HEK293 (cell line): ENCODE measurements at regions not wholly inside any gene's neighbourhood (a gene's known extent, or its start where the extent isn't known, plus 50 kb on each side); places are given as distances from the start of the nearest gene placed in this dataset.
A peak's percentile ranks its signal among the peaks of the same experiment; 100 is the strongest.

Experiments used
- CTCF ChIA-PET: fragments of 350-600 bp; formaldehyde crosslinking; extraction: SDS; loops from one replicate; lab custom pipeline; 2021; ENCODE audit warnings: antibody characterized with exemption; lab: Yijun Ruan, JAX
- POLR2A ChIA-PET: fragments of 300-600 bp; formaldehyde crosslinking; extraction: SDS; loops from one replicate; lab custom pipeline; 2020; ENCODE audit warnings: antibody characterized with exemption, inconsistent platforms; lab: Yijun Ruan, JAX
- H3K27ac ChIP-seq: fragments of 200-500 bp; sonication (Bioruptor generic); 2 replicates; pipeline ENCODE4 v1.5.1; 2014; ENCODE audit warnings: low read depth, low read length, control low read depth, inconsistent platforms; ENCODE audit errors: extremely low read depth
- H3K36me3 ChIP-seq, 2 experiments: fragments of 200-500 bp in 1 of 2; sonication (Bioruptor generic) in 1 of 2; 1 replicate in 1 of 2; 2 replicates in 1 of 2; pipeline ENCODE4 v1.5.1; 2014 to 2017; ENCODE audit warnings: inconsistent platforms in 2 of 2, low read length in 2 of 2; ENCODE audit not compliant: control insufficient read depth in 2 of 2, insufficient read depth in 1 of 2
- H3K4me1 ChIP-seq: fragments of 200-500 bp; sonication (Bioruptor generic); 2 replicates; pipeline ENCODE4 v1.5.1; 2014; ENCODE audit warnings: mild to moderate bottlenecking, low read length, inconsistent platforms; ENCODE audit not compliant: control insufficient read depth, insufficient read depth
- H3K4me3 ChIP-seq: 2 replicates; pipeline ENCODE4 v1.5.1; 2011; ENCODE audit warnings: low read depth, mild to moderate bottlenecking, control low read depth, low read length, moderate library complexity
- H3K9me3 ChIP-seq: fragments of 200-500 bp; sonication (Bioruptor generic); 2 replicates; pipeline ENCODE4 v1.5.1; 2014; ENCODE audit warnings: low read depth, low read length, inconsistent platforms; ENCODE audit not compliant: control insufficient read depth, insufficient read depth
- ATF2 ChIP-seq: fragments of 450-650 bp; formaldehyde crosslinking; IDR thresholded peaks from 2 replicates; pipeline ENCODE4 v1.5.1; 2016; ENCODE audit warnings: missing biosample characterization, missing genetic modification characterization, low read depth
- GLI2 ChIP-seq: fragments of 450-650 bp; formaldehyde crosslinking; IDR thresholded peaks from 2 replicates; pipeline ENCODE4; 2017; ENCODE audit warnings: missing biosample characterization, missing genetic modification characterization, low read depth, borderline replicate concordance
- HOXC10 ChIP-seq: sonication (generic); formaldehyde crosslinking; IDR thresholded peaks from 2 replicates; pipeline ENCODE4 v1.8.1; 2023; ENCODE audit warnings: mild to moderate bottlenecking, missing genetic modification reagents
- SCRT2 ChIP-seq: fragments of 450-650 bp; formaldehyde crosslinking; IDR thresholded peaks from 2 replicates; pipeline ENCODE4 v1.5.1; 2016; ENCODE audit warnings: missing biosample characterization, missing genetic modification characterization
- SP2 ChIP-seq: fragments of 450-650 bp; formaldehyde crosslinking; IDR thresholded peaks from 2 replicates; pipeline ENCODE4 v1.5.1; 2016; ENCODE audit warnings: missing biosample characterization, missing genetic modification characterization
- TCF7L2 ChIP-seq: IDR thresholded peaks from 2 replicates; pipeline ENCODE4 v1.6.1; 2011; ENCODE audit warnings: low read depth, mild to moderate bottlenecking, inconsistent platforms, low read length, moderate library complexity, borderline replicate concordance
- ZBTB17 ChIP-seq: fragments of 450-650 bp; formaldehyde crosslinking; IDR thresholded peaks from 2 replicates; pipeline ENCODE4 v1.5.1; 2016; ENCODE audit warnings: missing biosample characterization, missing genetic modification characterization
- ZBTB26 ChIP-seq: fragments of 450-650 bp; formaldehyde crosslinking; optimal IDR thresholded peaks from 2 replicates; pipeline ENCODE3; 2016; ENCODE audit warnings: missing biosample characterization, mild to moderate bottlenecking, missing genetic modification characterization
- ZFP41 ChIP-seq: fragments of 450-650 bp; formaldehyde crosslinking; IDR thresholded peaks from 2 replicates; pipeline ENCODE4 v1.5.1; 2016; ENCODE audit warnings: missing biosample characterization, missing genetic modification characterization, borderline replicate concordance
- ZIC2 ChIP-seq: fragments of 450-650 bp; formaldehyde crosslinking; IDR thresholded peaks from 2 replicates; pipeline ENCODE4 v1.5.1; 2016; ENCODE audit warnings: missing biosample characterization, missing genetic modification characterization
- ZNF248 ChIP-seq: fragments of 450-650 bp; formaldehyde crosslinking; IDR thresholded peaks from 2 replicates; pipeline ENCODE4 v1.5.1; 2017; ENCODE audit warnings: missing biosample characterization, missing genetic modification characterization
- ZNF335 ChIP-seq: fragments of 450-650 bp; formaldehyde crosslinking; conservative IDR thresholded peaks from 2 replicates; pipeline ENCODE4 v1.5.1; 2016; ENCODE audit warnings: missing biosample characterization, missing genetic modification characterization
- ZNF362 ChIP-seq: fragments of 450-650 bp; formaldehyde crosslinking; IDR thresholded peaks from 2 replicates; pipeline ENCODE4 v1.5.1; 2016; ENCODE audit warnings: missing biosample characterization, missing genetic modification characterization
- ZNF404 ChIP-seq: fragments of 450-650 bp; formaldehyde crosslinking; IDR thresholded peaks from 2 replicates; pipeline ENCODE4 v1.5.1; 2017; ENCODE audit warnings: missing biosample characterization, missing genetic modification characterization
- ZNF501 ChIP-seq: fragments of 450-650 bp; formaldehyde crosslinking; IDR thresholded peaks from 2 replicates; pipeline ENCODE4 v1.5.1; 2016; ENCODE audit warnings: missing biosample characterization, missing genetic modification characterization
- ZNF548 ChIP-seq: fragments of 450-650 bp; formaldehyde crosslinking; IDR thresholded peaks from 2 replicates; pipeline ENCODE4 v1.5.1; 2016; ENCODE audit warnings: missing biosample characterization, missing genetic modification characterization
- ZNF664 ChIP-seq: fragments of 450-650 bp; formaldehyde crosslinking; IDR thresholded peaks from 2 replicates; pipeline ENCODE4 v1.5.1; 2016; ENCODE audit warnings: missing biosample characterization, missing genetic modification characterization
- ZNF768 ChIP-seq: fragments of 450-650 bp; formaldehyde crosslinking; IDR thresholded peaks from 2 replicates; pipeline ENCODE4 v1.5.1; 2018; ENCODE audit warnings: missing biosample characterization, mild to moderate bottlenecking, missing genetic modification characterization
- ZNF785 ChIP-seq: fragments of 450-650 bp; formaldehyde crosslinking; IDR thresholded peaks from 2 replicates; pipeline ENCODE4 v1.5.1; 2016; ENCODE audit warnings: missing biosample characterization, missing genetic modification characterization
- ZNF791 ChIP-seq: fragments of 450-650 bp; formaldehyde crosslinking; IDR thresholded peaks from 2 replicates; pipeline ENCODE4 v1.5.1; 2016; ENCODE audit warnings: missing biosample characterization, missing genetic modification characterization
- ZNF843 ChIP-seq: fragments of 450-650 bp; formaldehyde crosslinking; IDR thresholded peaks from 2 replicates; pipeline ENCODE4 v1.5.1; 2016; ENCODE audit warnings: missing biosample characterization, missing genetic modification characterization
- ZSCAN23 ChIP-seq: fragments of 450-650 bp; formaldehyde crosslinking; IDR thresholded peaks from 2 replicates; pipeline ENCODE4 v1.5.1; 2016; ENCODE audit warnings: missing biosample characterization, missing genetic modification characterization
- ZSCAN30 ChIP-seq: fragments of 450-650 bp; IDR thresholded peaks from 2 replicates; pipeline ENCODE4 v1.5.1; 2018; ENCODE audit warnings: missing biosample characterization, mild to moderate bottlenecking, missing genetic modification characterization, moderate library complexity

- 0 out of 2 replicates have a peak, but pooled peaks have one; percentile 41 for TF ChIP-seq ZNF768 (tag by site-specific recombination)
- TF ChIP-seq ZIC2 (tag by site-specific recombination): peak; percentile 96
- TF ChIP-seq SP2 (tag by site-specific recombination): no peak
- TF ChIP-seq, all 188 proteins: peak for 2
- Histone ChIP-seq H3K9me3 (no peaks in the 10 kb centered on the region), H3K4me1 (no peaks in the 10 kb centered on the region), H3K4me3 (no peak overlapping the region), H3K36me3 (no peaks in the 10 kb centered on the region), H3K27ac (no peak overlapping the region)
- ChIA-PET POLR2A (no interaction called here), CTCF (interaction anchor here (0.9 to 9.6 kb wide), 16 partner anchors 8 to 464 kb away, joined by 3 to 209 read pairs (median 4); no protein-coding TSS in a partner anchor)
These were observed 200.1 kb downstream of the DAD1 start for GRCh38 chr14:22388669-22389595.

DNA sequence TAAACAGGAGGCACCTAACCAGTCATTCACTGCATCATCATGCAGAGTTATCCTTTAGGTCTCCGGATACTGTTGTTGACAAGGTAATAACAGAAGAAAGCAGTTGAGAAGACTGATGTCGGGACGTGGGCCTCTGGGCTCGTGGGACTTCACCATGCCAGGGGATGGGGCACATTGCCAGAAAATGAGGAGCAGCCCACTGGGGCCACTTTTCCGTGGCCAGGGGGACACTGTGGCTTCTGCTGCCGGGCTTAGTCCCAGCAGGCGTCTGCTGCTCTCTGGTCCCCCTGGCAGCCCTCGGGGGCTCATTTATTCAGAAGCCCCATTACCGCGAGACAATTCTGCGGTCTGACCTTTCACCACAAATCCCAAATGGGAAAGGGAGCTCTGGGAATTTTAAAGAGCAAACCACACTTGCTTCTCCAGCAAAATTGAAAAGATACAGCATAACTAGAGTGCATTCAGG, 201.2 kb downstream of the DAD1 start:
- POLR2A ChIA-PET: no interaction called here

More for the DNA sequence above, 201.2 kb downstream of the DAD1 start:
- CTCF ChIA-PET: interaction anchor here (0.7 to 9.6 kb wide), 15 partner anchors 9 to 207 kb away, joined by 3 to 209 read pairs (median 4); no protein-coding TSS in a partner anchor
- Histone ChIP-seq H3K4me3 (no peak overlapping the region), H3K9me3 (no peaks in the 10 kb centered on the region), H3K4me1 (no peaks in the 10 kb centered on the region), H3K27ac (no peak overlapping the region), H3K36me3 (no peaks in the 10 kb centered on the region)
- TF ChIP-seq ZBTB17: no peak
- no peak for TF ChIP-seq ZNF335 (tag by site-specific recombination)
- TF ChIP-seq ZNF501 (tag by site-specific recombination): no peak
- no peak for TF ChIP-seq ZNF843 (tag by site-specific recombination)
- no peak for TF ChIP-seq ATF2 (tag by site-specific recombination)
- TF ChIP-seq TCF7L2: no peak
- TF ChIP-seq ZNF548: no peak
- no peak for TF ChIP-seq ZSCAN30
- no peak for TF ChIP-seq ZNF362 (tag by site-specific recombination)
- no peak for TF ChIP-seq ZNF404
- TF ChIP-seq ZNF248 (tag by site-specific recombination): no peak
- TF ChIP-seq ZNF785 (tag by site-specific recombination): no peak
- no peak for TF ChIP-seq ZBTB26 (tag by site-specific recombination)
- no peak for TF ChIP-seq ZSCAN23
- TF ChIP-seq GLI2 (tag by site-specific recombination): no peak
- TF ChIP-seq ZNF664: no peak
- TF ChIP-seq ZFP41 (tag by site-specific recombination): no peak
- TF ChIP-seq SCRT2 (tag by site-specific recombination): no peak; the same call in 1 of the 2 replicates
- no peak for TF ChIP-seq ZNF791 (tag by site-specific recombination)
- no peak for TF ChIP-seq HOXC10 (CRISPR knock-in tag)
